Choroid plexus epithelial cell (primary cell): ENCODE measurements at regions not wholly inside any gene's neighbourhood (a gene's known extent, or its start where the extent isn't known, plus 50 kb on each side); places are given as distances from the start of the nearest gene placed in this dataset.

Source experiments
- DNase-seq: peaks from one replicate; pipeline ENCODE4 v3.0.0-alpha.2; 2010; ENCODE audit warnings: low read depth
- H3K4me3 ChIP-seq: 2 replicates; pipeline ENCODE4 v1.5.1; 2011; ENCODE audit warnings: low read depth, mild to moderate bottlenecking, control low read depth, low read length, moderate library complexity
- CTCF ChIP-seq: conservative IDR thresholded peaks from 2 replicates; pipeline ENCODE4 v1.5.1; 2011; ENCODE audit warnings: low read depth, mild to moderate bottlenecking, control low read depth, inconsistent platforms, low read length, moderate library complexity

GRCh38 chr1:238672806-238673205 is 713.6 kb upstream of the CHRM3 start:
- no peak overlapping the region for H3K4me3 ChIP-seq
- TF ChIP-seq CTCF, result no peak
- DNase-seq, result no peak

GRCh38 chr1:238672262-238672661 is 714.1 kb upstream of the CHRM3 start:
- no peak overlapping the region for H3K4me3 ChIP-seq
- TF ChIP-seq CTCF, result no peak
- no peak for DNase-seq

GRCh38 chr1:238664139-238664538 is 722.2 kb upstream of the CHRM3 start:
- H3K4me3 ChIP-seq, result no peak overlapping the region
- TF ChIP-seq CTCF, result no peak
- DNase-seq, result no peak

- TF ChIP-seq CTCF, result no peak
- H3K4me3 ChIP-seq, result no peak overlapping the region
- peak; percentile 71 for DNase-seq
Observed at GRCh38 chr1:238660849-238661248, 725.5 kb upstream of the CHRM3 start.

GRCh38 chr1:238658763-238659162 is 727.6 kb upstream of the CHRM3 start:
- peak; percentile 75 for DNase-seq
- no peak for TF ChIP-seq CTCF
- no peak overlapping the region for H3K4me3 ChIP-seq

GRCh38 chr1:238653693-238654321 is 732.6 kb upstream of the CHRM3 start:
- peak; percentile 79 for DNase-seq
- TF ChIP-seq CTCF, result no peak
- H3K4me3 ChIP-seq, result no peak overlapping the region

GRCh38 chr1:238652346-238652968 is 733.9 kb upstream of the CHRM3 start:
- peak; percentile 82 for DNase-seq

More at GRCh38 chr1:238652346-238652968, 733.9 kb upstream of the CHRM3 start:
- no peak overlapping the region for H3K4me3 ChIP-seq
- TF ChIP-seq CTCF, result no peak
